ENCODE measurements at regions not wholly inside any gene's neighbourhood (a gene's known extent, or its start where the extent isn't known, plus 50 kb on each side); places are given as distances from the start of the nearest gene placed in this dataset.

DNA sequence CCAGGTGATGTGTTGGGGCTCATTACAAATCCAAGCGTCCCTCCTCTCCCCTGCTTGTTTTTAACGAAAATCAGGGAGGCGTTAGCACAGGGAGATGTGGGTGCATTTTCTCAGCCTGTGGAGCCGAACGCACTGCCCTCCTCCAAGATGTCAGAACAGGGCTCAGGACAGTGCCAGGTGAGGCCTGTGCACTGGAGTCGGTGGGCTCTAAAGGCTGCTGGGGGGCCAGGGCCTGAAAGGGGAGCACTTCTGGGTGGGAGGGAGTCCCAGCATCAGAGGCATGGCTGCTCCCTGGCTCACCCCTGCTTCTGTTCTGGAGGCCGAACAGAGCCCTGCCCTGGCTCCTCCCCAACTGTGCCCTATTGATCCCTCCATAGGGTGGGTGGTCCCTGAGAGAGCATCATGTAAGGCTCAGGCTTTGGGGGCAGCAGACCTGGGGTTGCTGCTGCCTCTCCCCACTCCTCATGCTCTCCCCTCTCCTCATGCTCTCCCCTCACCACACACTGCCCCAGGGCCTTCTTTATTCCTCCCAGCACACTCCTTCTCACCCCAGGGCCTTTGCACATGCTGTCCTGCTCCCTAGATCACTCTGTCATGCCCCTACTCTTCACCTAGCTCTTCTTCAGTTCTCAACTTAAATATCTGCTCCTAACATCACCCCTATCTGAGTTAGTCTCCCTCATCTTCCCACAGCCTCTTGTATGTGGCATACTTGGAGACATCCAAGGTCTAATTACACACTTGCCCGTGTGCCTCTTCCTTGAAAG, 725.2 kb downstream of the PTPRU start:
- Mint-ChIP-seq H3K36me3 (ENCODE audit: insufficient read depth in 2 of 2) (no peaks in the 10 kb centered on the region), H3K9me3 (no peaks in the 10 kb centered on the region), H3K4me3 (no peak overlapping the region), H3K27ac (no peak overlapping the region), H3K4me1 (ENCODE audit: low read depth) (no peaks in the 10 kb centered on the region), H3K27me3 (ENCODE audit: low read depth) (peaks cover 4% of the 10 kb centered on the region)
- ATAC-seq (replicated peaks in 1 of 2) (no peak), DNase-seq (no peak)

DNA sequence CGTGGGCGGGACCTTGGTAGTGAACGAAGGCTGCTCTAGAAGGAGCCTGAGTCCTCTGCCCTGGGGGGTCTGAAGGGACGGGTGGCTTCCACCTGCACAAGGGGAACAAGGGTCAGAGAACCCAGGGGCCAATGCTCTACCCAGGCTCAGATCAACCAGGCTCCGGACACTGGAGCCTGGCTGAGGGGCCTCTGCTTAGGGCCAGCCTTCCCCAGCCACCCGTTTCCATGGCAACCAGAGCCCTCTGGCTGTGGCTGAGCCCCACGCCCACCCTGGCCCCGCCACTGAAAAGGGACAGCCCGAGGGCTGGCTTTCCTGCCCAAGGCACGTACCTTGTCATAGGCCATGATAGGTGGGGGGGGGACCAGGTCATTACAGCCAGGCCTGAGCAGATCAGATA, 724.6 kb downstream of the PTPRU start:
- H3K9me3 Mint-ChIP-seq: no peaks in the 10 kb centered on the region
- no peak overlapping the region for H3K27ac Mint-ChIP-seq
- no peak for ATAC-seq (replicated peaks in 1 of 2)
- no peak overlapping the region for H3K4me3 Mint-ChIP-seq
- H3K4me1 Mint-ChIP-seq (ENCODE audit: low read depth): no peaks in the 10 kb centered on the region
- no peaks in the 10 kb centered on the region for H3K27me3 Mint-ChIP-seq (ENCODE audit: low read depth)
- DNase-seq: no peak
- H3K36me3 Mint-ChIP-seq (ENCODE audit: insufficient read depth in 2 of 2): no peaks in the 10 kb centered on the region

DNA sequence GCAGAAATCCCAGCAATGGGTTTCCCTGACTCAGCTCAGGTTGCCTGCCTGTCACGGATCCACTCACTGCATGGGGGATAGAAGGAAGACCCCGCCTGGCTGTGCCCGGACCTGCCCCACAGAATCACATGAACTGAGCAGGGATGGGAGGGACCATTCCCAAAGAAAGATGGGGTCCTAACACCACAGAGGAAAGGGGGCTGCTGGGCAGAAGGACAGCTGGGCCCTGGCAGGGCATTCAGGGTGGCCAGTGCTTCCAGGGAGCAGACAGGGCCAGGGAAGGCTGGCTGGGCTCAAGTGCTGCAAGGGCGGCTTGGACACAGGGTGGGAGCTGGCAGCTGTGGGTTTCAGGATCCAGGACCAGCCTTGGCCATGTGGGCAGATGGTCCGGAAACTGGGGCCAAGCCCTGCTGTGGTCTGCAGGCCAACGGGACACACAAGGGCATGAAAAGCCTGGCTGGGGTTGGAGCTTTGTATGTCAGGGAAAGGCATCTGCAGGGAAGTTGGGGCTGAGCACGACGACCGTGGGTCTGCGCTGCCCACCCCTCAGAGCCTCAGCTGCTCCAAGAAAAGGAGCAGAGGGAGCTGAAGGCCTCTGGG, 723.9 kb downstream of the PTPRU start:
- ATAC-seq (replicated peaks in 1 of 2) (no peak), DNase-seq (no peak)
- Mint-ChIP-seq H3K9me3 (no peaks in the 10 kb centered on the region), H3K4me1 (ENCODE audit: low read depth) (no peaks in the 10 kb centered on the region), H3K4me3 (no peak overlapping the region), H3K36me3 (ENCODE audit: insufficient read depth in 2 of 2) (no peaks in the 10 kb centered on the region), H3K27ac (no peak overlapping the region), H3K27me3 (ENCODE audit: low read depth) (no peaks in the 10 kb centered on the region)

DNA sequence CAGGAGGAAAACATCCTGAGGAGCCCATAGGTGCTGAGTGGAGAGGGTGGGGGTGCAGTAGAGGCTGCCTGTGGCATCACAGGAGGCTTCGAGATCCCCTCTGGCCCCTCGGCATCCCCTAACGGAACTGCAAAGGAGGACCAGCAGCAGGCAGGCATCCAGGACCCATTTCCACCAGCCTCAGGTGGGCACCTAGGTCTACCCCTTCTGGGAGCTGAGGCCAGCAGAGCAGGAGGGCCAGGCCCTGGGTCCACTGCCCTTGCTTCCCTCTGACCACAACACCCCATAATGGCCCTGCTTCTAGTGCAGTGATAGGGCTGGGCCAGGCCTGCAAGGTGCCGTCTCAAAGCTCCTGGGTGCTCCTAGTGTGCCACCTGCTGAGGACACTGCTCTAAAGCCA, 723.0 kb downstream of the PTPRU start:
- H3K27me3 Mint-ChIP-seq (ENCODE audit: low read depth): no peaks in the 10 kb centered on the region
- H3K4me1 Mint-ChIP-seq (ENCODE audit: low read depth): no peaks in the 10 kb centered on the region
- no peak for DNase-seq

DNA sequence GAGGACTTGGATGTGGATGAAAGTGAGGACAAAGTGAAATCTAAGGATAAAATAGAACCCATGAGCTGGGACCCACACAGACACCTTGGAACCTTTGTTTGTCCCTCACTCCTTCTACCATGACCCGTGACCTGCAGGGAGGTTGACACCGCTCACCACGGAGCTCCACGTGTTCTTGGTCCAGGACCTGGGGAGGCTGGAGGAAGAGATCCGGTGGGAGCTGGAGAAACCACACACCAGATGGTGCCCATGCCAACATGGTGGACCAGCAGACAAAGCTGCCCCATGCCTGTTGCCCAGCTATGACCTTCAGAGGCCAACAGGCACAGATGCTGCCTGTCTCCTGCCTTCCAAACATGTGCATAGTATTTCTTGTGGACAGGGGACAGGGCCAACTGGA, 721.9 kb downstream of the PTPRU start:
- H3K9me3 Mint-ChIP-seq: no peaks in the 10 kb centered on the region
- DNase-seq (no peak), ATAC-seq (replicated peaks in 1 of 2) (no peak)
- H3K4me3 Mint-ChIP-seq: no peak overlapping the region
- H3K36me3 Mint-ChIP-seq (ENCODE audit: insufficient read depth in 2 of 2): no peaks in the 10 kb centered on the region
- H3K27me3 Mint-ChIP-seq (ENCODE audit: low read depth): peaks cover 7% of the 10 kb centered on the region
- no peaks in the 10 kb centered on the region for H3K4me1 Mint-ChIP-seq (ENCODE audit: low read depth)
- no peak overlapping the region for H3K27ac Mint-ChIP-seq

More for the DNA sequence above, 723.0 kb downstream of the PTPRU start:
- H3K27ac Mint-ChIP-seq: no peak overlapping the region
- ATAC-seq (replicated peaks in 1 of 2): no peak
- H3K9me3 Mint-ChIP-seq: no peaks in the 10 kb centered on the region
- no peaks in the 10 kb centered on the region for H3K36me3 Mint-ChIP-seq (ENCODE audit: insufficient read depth in 2 of 2)
- no peak overlapping the region for H3K4me3 Mint-ChIP-seq

DNA sequence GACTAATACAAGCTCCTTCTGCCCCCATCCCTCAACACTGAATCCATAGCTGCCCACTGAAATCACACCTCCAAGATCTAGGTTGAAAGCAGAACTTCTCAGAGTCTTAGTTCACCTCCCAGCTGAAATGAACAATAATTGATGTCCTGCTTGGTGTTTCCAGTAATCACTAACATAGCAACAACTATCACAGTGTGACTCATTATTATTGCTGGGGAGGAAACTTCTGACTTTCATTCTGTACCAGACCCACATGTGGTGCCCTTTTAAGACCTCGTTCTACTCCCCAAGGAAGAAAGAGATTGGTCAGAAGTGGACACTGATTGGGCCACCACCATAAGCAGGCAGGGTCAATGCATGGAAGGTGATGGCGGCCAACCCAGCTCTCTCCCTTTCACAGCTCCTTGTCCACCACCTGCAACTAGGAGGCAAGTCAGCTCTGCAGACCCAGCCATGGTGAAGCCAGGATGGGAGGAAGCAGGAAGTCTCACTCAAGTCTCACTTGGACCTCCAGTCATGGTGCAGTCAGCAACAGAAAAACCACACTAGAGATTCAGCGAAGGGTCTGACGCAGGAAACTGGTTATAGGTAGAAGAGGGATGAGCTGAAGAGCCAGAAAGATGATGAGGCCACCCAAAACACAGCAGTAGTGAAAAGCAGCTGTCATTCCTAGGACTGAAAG, 720.2 kb downstream of the PTPRU start:
- peak in 1 of 2 donors; percentile 25 for ATAC-seq (replicated peaks in 1 of 2)
- Mint-ChIP-seq H3K9me3 (no peaks in the 10 kb centered on the region), H3K27me3 (ENCODE audit: low read depth) (peaks cover 14% of the 10 kb centered on the region), H3K27ac (no peak overlapping the region), H3K4me3 (no peak overlapping the region), H3K4me1 (ENCODE audit: low read depth) (no peaks in the 10 kb centered on the region), H3K36me3 (ENCODE audit: insufficient read depth in 2 of 2) (no peaks in the 10 kb centered on the region)
- DNase-seq: no peak

DNA sequence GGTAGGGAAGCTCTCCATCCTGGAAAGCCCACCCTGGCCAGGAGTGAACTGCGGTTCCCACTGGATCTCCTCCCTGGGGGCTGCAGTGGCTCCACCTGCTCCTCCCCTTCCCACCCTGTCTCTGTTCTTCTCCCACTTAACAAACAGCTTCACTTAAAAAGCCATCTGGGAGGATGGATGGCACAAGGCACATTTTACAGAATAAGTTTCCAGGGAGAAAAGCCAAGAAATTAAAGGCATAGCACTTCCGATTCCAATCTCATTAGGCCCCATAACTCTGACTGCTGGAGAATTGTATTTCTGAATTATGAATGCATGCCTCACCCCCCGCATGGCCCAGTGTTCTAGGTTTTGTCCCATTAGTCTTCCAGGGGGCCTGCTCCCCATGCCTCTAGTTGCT, 718.3 kb downstream of the PTPRU start:
- no peak overlapping the region for H3K27ac Mint-ChIP-seq
- peaks cover 14% of the 10 kb centered on the region for H3K27me3 Mint-ChIP-seq (ENCODE audit: low read depth)
- ATAC-seq (replicated peaks in 1 of 2): no peak
- no peak overlapping the region for H3K4me3 Mint-ChIP-seq
- H3K4me1 Mint-ChIP-seq (ENCODE audit: low read depth): no peaks in the 10 kb centered on the region
- no peaks in the 10 kb centered on the region for H3K36me3 Mint-ChIP-seq (ENCODE audit: insufficient read depth in 2 of 2)
- no peak for DNase-seq
- no peaks in the 10 kb centered on the region for H3K9me3 Mint-ChIP-seq

DNA sequence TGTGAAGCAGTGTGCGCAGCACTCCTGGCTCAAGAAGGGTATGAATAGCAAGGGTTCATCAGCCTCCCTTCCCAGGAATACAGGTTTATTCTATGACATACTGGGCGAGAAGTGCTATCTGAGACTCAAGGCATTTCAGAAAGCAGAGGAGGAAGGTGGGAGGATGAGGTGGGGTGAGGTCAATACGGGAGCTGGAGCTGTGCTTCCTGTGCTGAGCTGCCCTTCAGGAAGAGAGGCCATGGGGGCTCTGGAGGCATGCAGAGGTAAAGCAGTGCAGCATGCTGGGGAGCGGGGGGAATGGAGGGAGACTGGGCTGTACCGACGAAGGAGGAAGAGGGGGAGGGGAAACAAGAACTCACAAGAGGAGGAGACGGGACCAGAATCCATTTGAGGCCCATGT, 717.6 kb downstream of the PTPRU start:
- H3K4me3 Mint-ChIP-seq: no peak overlapping the region
- H3K36me3 Mint-ChIP-seq (ENCODE audit: insufficient read depth in 2 of 2): no peaks in the 10 kb centered on the region
- peaks cover 14% of the 10 kb centered on the region for H3K27me3 Mint-ChIP-seq (ENCODE audit: low read depth)
- no peak for ATAC-seq (replicated peaks in 1 of 2)
- H3K27ac Mint-ChIP-seq: no peak overlapping the region
- no peak for DNase-seq
- H3K9me3 Mint-ChIP-seq: no peaks in the 10 kb centered on the region
- no peaks in the 10 kb centered on the region for H3K4me1 Mint-ChIP-seq (ENCODE audit: low read depth)

DNA sequence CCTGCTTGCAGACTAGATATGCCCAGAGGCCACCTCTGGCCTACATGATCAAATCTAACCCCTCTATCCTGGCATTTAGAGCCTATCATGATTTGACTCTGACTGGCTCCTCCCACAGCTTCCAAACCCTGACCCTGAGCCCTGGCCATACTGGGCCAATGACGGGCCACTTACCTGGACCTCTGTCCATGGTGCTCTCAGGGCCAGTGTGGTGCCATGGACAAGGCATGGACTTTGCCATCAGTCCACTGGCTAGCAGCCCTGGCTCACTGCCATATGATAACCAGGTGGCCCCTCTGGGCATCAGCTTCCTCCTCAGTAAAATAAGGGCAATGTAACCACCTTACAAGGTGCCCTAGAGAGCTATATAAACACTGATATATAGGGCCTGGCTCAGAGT, 713.4 kb downstream of the PTPRU start:
- no peak overlapping the region for H3K4me3 Mint-ChIP-seq
- no peak overlapping the region for H3K27ac Mint-ChIP-seq
- ATAC-seq (replicated peaks in 1 of 2): no peak
- H3K9me3 Mint-ChIP-seq: no peaks in the 10 kb centered on the region
- H3K27me3 Mint-ChIP-seq (ENCODE audit: low read depth): peaks cover 20% of the 10 kb centered on the region
- no peaks in the 10 kb centered on the region for H3K4me1 Mint-ChIP-seq (ENCODE audit: low read depth)
- no peak for DNase-seq
- H3K36me3 Mint-ChIP-seq (ENCODE audit: insufficient read depth in 2 of 2): no peaks in the 10 kb centered on the region

DNA sequence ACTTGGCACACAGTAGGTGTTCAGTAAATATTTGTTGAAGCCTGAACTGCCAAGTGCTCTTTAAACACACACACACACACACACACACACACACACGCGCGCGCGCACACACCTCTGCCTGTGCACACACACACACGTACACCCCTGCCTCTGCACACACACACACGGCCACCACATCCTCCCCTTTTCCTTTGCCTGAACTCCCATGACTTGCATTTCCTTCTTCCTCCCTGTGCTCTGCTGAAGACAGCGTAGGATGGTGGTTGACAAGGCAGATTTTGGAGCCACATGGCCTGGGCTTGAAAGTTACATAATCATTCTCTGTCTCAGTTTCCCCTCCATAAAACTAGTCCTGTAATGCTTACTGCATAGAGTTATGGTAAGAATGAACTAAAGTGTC, 712.3 kb downstream of the PTPRU start:
- ATAC-seq (replicated peaks in 1 of 2) (no peak), DNase-seq (no peak)
- no peaks in the 10 kb centered on the region for H3K36me3 Mint-ChIP-seq (ENCODE audit: insufficient read depth in 2 of 2)
- no peaks in the 10 kb centered on the region for H3K9me3 Mint-ChIP-seq
- no peak overlapping the region for H3K27ac Mint-ChIP-seq
- H3K4me3 Mint-ChIP-seq: no peak overlapping the region
- peaks cover 14% of the 10 kb centered on the region for H3K27me3 Mint-ChIP-seq (ENCODE audit: low read depth)
- no peaks in the 10 kb centered on the region for H3K4me1 Mint-ChIP-seq (ENCODE audit: low read depth)

DNA sequence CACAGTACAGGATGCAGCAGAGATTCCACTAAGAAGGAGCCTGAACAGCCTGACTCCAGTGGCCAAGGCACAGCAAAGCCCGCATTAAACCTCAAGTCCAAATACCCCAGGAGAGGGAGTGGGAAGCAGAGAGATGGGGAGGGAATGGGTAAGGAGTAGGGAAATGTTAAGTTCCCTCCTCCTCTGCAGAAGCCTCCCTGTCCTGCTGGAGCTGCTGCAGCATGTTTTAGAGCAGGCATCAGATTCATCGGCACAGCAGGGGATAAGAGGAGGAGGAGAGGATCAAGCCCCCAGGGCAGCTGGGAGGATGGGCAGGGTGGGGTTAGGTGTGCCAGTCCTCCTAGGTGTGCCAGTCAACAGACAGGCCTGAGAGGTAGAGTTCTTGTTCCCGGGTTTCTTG, 709.7 kb downstream of the PTPRU start:
- Mint-ChIP-seq H3K36me3 (ENCODE audit: insufficient read depth in 2 of 2) (no peaks in the 10 kb centered on the region), H3K4me1 (ENCODE audit: low read depth) (no peaks in the 10 kb centered on the region), H3K4me3 (no peak overlapping the region), H3K27me3 (ENCODE audit: low read depth) (peaks cover 12% of the 10 kb centered on the region), H3K27ac (no peak overlapping the region), H3K9me3 (no peaks in the 10 kb centered on the region)
- ATAC-seq (replicated peaks in 1 of 2) (no peak), DNase-seq (no peak)

DNA sequence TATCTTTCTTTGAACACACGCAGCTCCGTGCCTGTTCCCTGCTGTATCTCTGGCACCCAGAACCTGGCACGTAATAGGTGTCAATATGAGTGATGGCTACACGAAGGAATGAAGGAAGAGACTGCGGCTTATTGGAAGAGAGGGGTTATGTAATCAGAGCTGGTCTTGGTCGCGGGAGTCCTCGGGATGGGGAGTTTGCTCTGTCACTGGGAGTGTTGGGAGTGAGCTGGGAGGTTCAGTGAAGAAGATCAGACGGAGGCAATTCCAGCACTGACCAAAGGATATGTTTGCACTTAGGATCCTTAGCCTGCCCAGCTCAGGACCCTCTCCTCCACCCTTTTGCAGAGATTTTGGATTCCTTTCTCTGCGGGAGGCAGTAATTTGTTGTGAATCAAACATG, 709.1 kb downstream of the PTPRU start:
- no peak overlapping the region for H3K4me3 Mint-ChIP-seq
- H3K27ac Mint-ChIP-seq: no peak overlapping the region
- ATAC-seq (replicated peaks in 1 of 2) (no peak), DNase-seq (no peak)
- H3K9me3 Mint-ChIP-seq: no peaks in the 10 kb centered on the region
- no peaks in the 10 kb centered on the region for H3K36me3 Mint-ChIP-seq (ENCODE audit: insufficient read depth in 2 of 2)
- peaks cover 12% of the 10 kb centered on the region for H3K27me3 Mint-ChIP-seq (ENCODE audit: low read depth)
- no peaks in the 10 kb centered on the region for H3K4me1 Mint-ChIP-seq (ENCODE audit: low read depth)

DNA sequence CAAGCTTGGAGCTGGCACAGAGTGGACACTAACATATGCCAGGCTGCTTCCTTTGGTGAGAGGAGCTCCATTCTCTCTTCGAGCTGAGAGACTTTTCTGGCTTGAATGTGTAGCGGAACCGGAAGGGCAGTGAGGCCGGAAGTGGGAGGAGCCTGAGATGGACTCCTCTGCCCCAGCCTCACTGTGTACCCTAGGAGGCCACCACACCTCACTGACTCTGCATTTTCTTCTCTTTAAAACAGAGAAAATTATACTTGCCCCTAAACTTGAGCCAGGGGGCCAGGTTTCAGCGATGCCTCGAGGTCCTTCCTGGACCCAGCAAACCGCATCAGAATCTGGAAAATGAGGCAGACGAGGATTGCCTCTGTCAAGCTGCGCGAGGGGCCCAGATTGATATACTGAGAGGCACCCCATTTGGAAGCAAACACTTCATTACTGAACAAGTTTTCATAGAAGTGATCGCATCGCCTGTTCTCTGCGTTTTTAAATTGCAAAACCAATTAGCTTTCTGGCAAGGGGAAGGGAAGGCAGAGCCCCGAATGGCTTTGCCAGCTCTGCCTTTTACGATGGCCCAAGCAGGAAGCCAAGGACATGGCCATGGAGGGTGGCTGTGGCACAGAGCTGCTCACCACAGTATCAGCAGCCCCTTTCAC, 708.1 kb downstream of the PTPRU start:
- H3K36me3 Mint-ChIP-seq (ENCODE audit: insufficient read depth in 2 of 2): no peaks in the 10 kb centered on the region
- no peak for ATAC-seq (replicated peaks in 1 of 2)
- H3K27me3 Mint-ChIP-seq (ENCODE audit: low read depth): peaks cover 21% of the 10 kb centered on the region
- H3K4me3 Mint-ChIP-seq: no peak overlapping the region
- no peaks in the 10 kb centered on the region for H3K9me3 Mint-ChIP-seq
- no peak overlapping the region for H3K27ac Mint-ChIP-seq
- no peaks in the 10 kb centered on the region for H3K4me1 Mint-ChIP-seq (ENCODE audit: low read depth)
- DNase-seq: no peak

Data from activated T-cell treated with anti-CD3 and anti-CD28 coated beads, Interleukin-2, amount 50 U/mL, for 72 hours (primary cell).